GM12878 (cell line): ENCODE measurements at regions not wholly inside any gene's neighbourhood (a gene's known extent, or its start where the extent isn't known, plus 50 kb on each side); places are given as distances from the start of the nearest gene placed in this dataset.

Source experiments
- ATAC-seq: fragments of 200-7000 bp; cut with Tn5 transposase; 3 replicates; pipeline ENCODE4 v1.9.1; 2020; ENCODE audit warnings: mild to moderate bottlenecking, moderate library complexity
- BruUV-seq: library from RNA; stranded (reverse); fragments of 400-500 nt; replicated peaks from 2 replicates; lab custom pipeline; 2021; lab: Mats Ljungman, UMichigan
- CTCF ChIA-PET: fragments of 300-600 bp; sonication (Branson Sonifier 250); formaldehyde crosslinking; extraction: SDS; loops from one replicate; lab custom pipeline; 2021; ENCODE audit warnings: inconsistent platforms; lab: Yijun Ruan, JAX
- POLR2A ChIA-PET: fragments of 350-600 bp; formaldehyde crosslinking; extraction: SDS; loops from one replicate; lab custom pipeline; 2021; ENCODE audit warnings: inconsistent platforms; lab: Charles Lee
- RAD21 ChIA-PET: fragments of 300-600 bp; sonication (Branson Sonifier 250); formaldehyde crosslinking; loops from one replicate; lab custom pipeline; 2023; ENCODE audit warnings: antibody characterized with exemption; ENCODE audit not compliant: unreplicated experiment; lab: Charles Lee
- SMC1A ChIA-PET: fragments of 300-600 bp; sonication (Branson Sonifier 250); formaldehyde crosslinking; loops from one replicate; lab custom pipeline; 2023; ENCODE audit not compliant: unreplicated experiment, uncharacterized antibody; lab: Charles Lee
- DNase-seq: peaks from one replicate; pipeline ENCODE4 v3.0.0-alpha.2; 2011; ENCODE audit warnings: low read depth, low spot score
- FAIRE-seq: peaks from 3 replicates; lab custom pipeline; 2011; peaks lifted over from hg19 to GRCh38; lab: Jason Lieb, UNC
- H2AFZ ChIP-seq: 2 replicates; pipeline ENCODE4 v1.6.0; 2011; ENCODE audit warnings: low read depth, low read length, control low read depth; ENCODE audit not compliant: control insufficient read depth
- H3K27ac ChIP-seq: 2 replicates; pipeline ENCODE4 v1.5.1; 2011; ENCODE audit warnings: control low read depth; ENCODE audit not compliant: control insufficient read depth, insufficient read depth
- H3K27me3 ChIP-seq, 2 experiments: replicated peaks in 1 of 2; 2 replicates each; pipeline versions ENCODE4 v1.6.0 to v1.6.1; 2011; ENCODE audit warnings: low read length in 1 of 2; ENCODE audit not compliant: control insufficient read depth in 2 of 2, insufficient read depth in 2 of 2
- H3K36me3 ChIP-seq, 2 experiments: 2 replicates each; pipeline ENCODE4 v1.5.1; 2011; ENCODE audit warnings: low read length in 1 of 2; ENCODE audit not compliant: control insufficient read depth in 2 of 2, insufficient read depth in 2 of 2
- H3K4me1 ChIP-seq: 2 replicates; pipeline ENCODE4 v1.6.1; 2011; ENCODE audit warnings: mild to moderate bottlenecking, low read length, moderate library complexity, mixed read lengths; ENCODE audit not compliant: control insufficient read depth, insufficient read depth
- H3K4me2 ChIP-seq: 2 replicates; pipeline ENCODE4 v1.6.0; 2011; ENCODE audit warnings: control low read depth; ENCODE audit not compliant: control insufficient read depth, insufficient read depth
- H3K4me3 ChIP-seq: fragments of 200-600 bp; sonication (generic); 2 replicates; pipeline ENCODE4 v1.5.1; 2016
- H3K79me2 ChIP-seq: 2 replicates; pipeline ENCODE4 v1.6.0; 2011; ENCODE audit warnings: low read length; ENCODE audit not compliant: control insufficient read depth, insufficient read depth
- H3K9ac ChIP-seq: 2 replicates; pipeline ENCODE4 v1.8.0; 2011; ENCODE audit warnings: low read length, control low read depth, mixed read lengths; ENCODE audit not compliant: control insufficient read depth, insufficient read depth
- H3K9me3 ChIP-seq: replicated peaks from 3 replicates; pipeline ENCODE4 v1.5.1; 2011; ENCODE audit warnings: mild to moderate bottlenecking, low read length; ENCODE audit not compliant: control insufficient read depth, insufficient read depth
- H4K20me1 ChIP-seq: 2 replicates; pipeline ENCODE4 v1.6.0; 2011; ENCODE audit not compliant: control insufficient read depth, insufficient read depth
- BCL11A ChIP-seq: IDR thresholded peaks from 2 replicates; pipeline ENCODE4 v1.6.1; 2011; ENCODE audit warnings: low read depth, low read length
- E4F1 ChIP-seq: fragments of 450-650 bp; IDR thresholded peaks from 2 replicates; pipeline ENCODE4 v1.6.1; 2018; ENCODE audit warnings: borderline replicate concordance, mild to moderate bottlenecking; ENCODE audit not compliant: partially characterized antibody
- FOS ChIP-seq: IDR thresholded peaks from 3 replicates; pipeline ENCODE4 v1.6.1; 2011; ENCODE audit warnings: borderline replicate concordance; ENCODE audit not compliant: insufficient read length; ENCODE audit errors: extremely low read depth
- HDAC2 ChIP-seq: fragments of 200-600 bp; sonication (generic); IDR thresholded peaks from 2 replicates; pipeline ENCODE4 v1.6.1; 2017
- IKZF1 ChIP-seq: fragments of 450-650 bp; conservative IDR thresholded peaks from 2 replicates; pipeline ENCODE4 v1.6.1; 2017; ENCODE audit warnings: antibody characterized with exemption, mild to moderate bottlenecking
- JUNB ChIP-seq: IDR thresholded peaks from 2 replicates; pipeline ENCODE4 v1.6.1; 2016; ENCODE audit warnings: antibody characterized with exemption, mild to moderate bottlenecking
- MAX ChIP-seq: IDR thresholded peaks from 2 replicates; pipeline ENCODE4 v1.6.1; 2012; ENCODE audit warnings: low read depth, low read length, improper control_type of control experiment
- RFX5 ChIP-seq: IDR thresholded peaks from 2 replicates; pipeline ENCODE4 v1.6.1; 2011; ENCODE audit warnings: low read depth, low read length, improper control_type of control experiment
- SIX5 ChIP-seq: IDR thresholded peaks from 2 replicates; pipeline ENCODE4 v1.6.1; 2011; ENCODE audit warnings: mild to moderate bottlenecking, low read depth, low read length, moderate library complexity; ENCODE audit not compliant: severe bottlenecking
- SUZ12 ChIP-seq: fragments of 200-600 bp; sonication (generic); IDR thresholded peaks from one replicate; pipeline ENCODE4 v1.6.1; 2018; ENCODE audit warnings: antibody characterized with exemption, mild to moderate bottlenecking; ENCODE audit not compliant: unreplicated experiment
- ZNF217 ChIP-seq: fragments of 450-650 bp; IDR thresholded peaks from 2 replicates; pipeline ENCODE4 v1.6.1; 2017; ENCODE audit warnings: antibody characterized with exemption, mild to moderate bottlenecking
- ZNF24 ChIP-seq: fragments of 450-650 bp; IDR thresholded peaks from 2 replicates; pipeline ENCODE4 v1.6.1; 2017; ENCODE audit warnings: antibody characterized with exemption, mild to moderate bottlenecking
- ZSCAN29 ChIP-seq: fragments of 450-650 bp; IDR thresholded peaks from 2 replicates; pipeline ENCODE4 v1.6.1; 2017; ENCODE audit warnings: mild to moderate bottlenecking, moderate library complexity
- WGBS: methylation state at CpG from one replicate; pipeline ENCODE4 v1.1.6; 2016; ENCODE audit warnings: low lambda C conversion rate; ENCODE audit not compliant: insufficient replicate concordance, insufficient coverage; ENCODE audit errors: missing lambda C conversion rate; 5-methylcytosine and 5-hydroxymethylcytosine counted together
- in situ Hi-C: fragments of 300-500 bp; cut with MboI; formaldehyde crosslinking; loops from 9 replicates; pipeline ENCODE4 v1.14.3; 2018; ENCODE audit warnings: mixed read lengths
- intact Hi-C: fragments of 100-400 bp; cut with micrococcal nuclease; formaldehyde crosslinking; loops from one replicate; pipeline ENCODE4 v1.14.2; 2022; ENCODE audit not compliant: unreplicated experiment

GRCh38 chr3:193055352-193055751, 137.7 kb upstream of the MB21D2 start (continued):
- TF ChIP-seq E4F1, result no peak
- no peak for TF ChIP-seq BCL11A
- TF ChIP-seq RFX5, result no peak
- TF ChIP-seq MAX, result no peak
- no peak for TF ChIP-seq ZSCAN29
- no peak for TF ChIP-seq JUNB
- TF ChIP-seq HDAC2, result no peak
- no peak for TF ChIP-seq SIX5
- TF ChIP-seq, all 136 proteins: peak for 0

- Histone ChIP-seq H3K4me3 (no peak overlapping the region), H3K4me2 (no peak overlapping the region), H3K27me3 (no peaks in the 10 kb centered on the region; a peak in 1 of 4 replicates), H3K9me3 (no peaks in the 10 kb centered on the region), H2AFZ (no peak overlapping the region), H3K4me1 (no peaks in the 10 kb centered on the region), H3K36me3 (no peaks in the 10 kb centered on the region), H3K27ac (no peak overlapping the region), H4K20me1 (no peaks in the 10 kb centered on the region), H3K79me2 (no peaks in the 10 kb centered on the region)
- DNase-seq (no peak), FAIRE-seq (no peak), ATAC-seq (no peak)
- intact Hi-C loops, result no loop called here
- ChIA-PET SMC1A (no interaction called here), RAD21 (no interaction called here), CTCF (no interaction called here)
- in situ Hi-C loops, result no loop called here
- 3% methylated on average over 2 of the region's 2 CpGs for WGBS
- TF ChIP-seq SUZ12 (no peak), ZNF217 (no peak), FOS (no peak), ZNF24 (no peak), IKZF1 (no peak)
- TF ChIP-seq, all 136 proteins: peak for 0
- BruUV-seq, result no TSS peak
- no peak overlapping the region for H3K9ac ChIP-seq
- POLR2A ChIA-PET, result no interaction called here
Observed at GRCh38 chr3:193057616-193058015, 140.0 kb upstream of the MB21D2 start.
